Ishikawa (cell line): ENCODE measurements at regions not wholly inside any gene's neighbourhood (a gene's known extent, or its start where the extent isn't known, plus 50 kb on each side); places are given as distances from the start of the nearest gene placed in this dataset.

Experiments
- CEBPB ChIP-seq: IDR thresholded peaks from 2 replicates; pipeline ENCODE4 v1.6.1; 2012
- EP300 ChIP-seq: IDR thresholded peaks from 2 replicates; pipeline ENCODE4 v1.6.1; 2012; ENCODE audit warnings: borderline replicate concordance
- FOXM1 ChIP-seq: IDR thresholded peaks from 2 replicates; pipeline ENCODE4 v1.6.1; 2012; ENCODE audit warnings: low read depth, borderline replicate concordance
- NFIC ChIP-seq: IDR thresholded peaks from 2 replicates; pipeline ENCODE4 v1.6.1; 2012
- RAD21 ChIP-seq: IDR thresholded peaks from 2 replicates; pipeline ENCODE4 v1.6.1; 2012; ENCODE audit warnings: low read depth
- TAF1 ChIP-seq: IDR thresholded peaks from 2 replicates; pipeline ENCODE4 v1.6.1; 2012; ENCODE audit warnings: low read depth, mild to moderate bottlenecking
- TEAD4 ChIP-seq: IDR thresholded peaks from 2 replicates; pipeline ENCODE4 v1.6.1; 2012
- YY1 ChIP-seq: IDR thresholded peaks from 2 replicates; pipeline ENCODE4 v1.6.1; 2012; ENCODE audit warnings: low read depth
- TF ChIP-seq, protein P1 (sequence below): IDR thresholded peaks from 2 replicates; pipeline ENCODE4 v1.6.1; 2012
- TF ChIP-seq, protein P2 (sequence below): IDR thresholded peaks from 2 replicates; pipeline ENCODE4 v1.6.1; 2012; ENCODE audit warnings: low read depth, mild to moderate bottlenecking
- TF ChIP-seq, protein P3 (sequence below): IDR thresholded peaks from 2 replicates; pipeline ENCODE4 v1.6.1; 2012

DNA sequence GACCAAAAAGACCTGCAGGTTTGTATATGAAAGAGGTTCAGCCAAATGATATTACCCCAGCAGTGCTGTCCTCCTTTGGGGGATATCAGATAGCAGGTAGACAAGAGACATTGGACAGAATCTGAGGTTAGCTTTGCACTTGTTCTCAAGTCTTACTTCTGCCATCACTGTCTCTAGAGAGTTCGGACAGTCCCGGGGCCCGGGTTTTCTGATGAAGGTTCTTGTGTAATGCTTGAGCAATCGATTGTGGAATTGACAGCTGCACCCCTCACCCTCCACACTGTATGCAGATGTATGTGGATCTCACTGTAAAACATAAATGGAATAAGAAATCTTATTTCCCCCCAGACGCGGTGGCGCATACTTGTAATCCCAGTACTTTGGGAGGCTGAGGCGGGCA lies 56.2 kb upstream of the MORC3 start:
- TF ChIP-seq NFIC (no peak), TEAD4 (no peak), RAD21 (no peak), TAF1 (no peak), YY1 (no peak), EP300 (no peak), CEBPB (no peak), FOXM1 (no peak)
- TF ChIP-seq, protein P1, sequence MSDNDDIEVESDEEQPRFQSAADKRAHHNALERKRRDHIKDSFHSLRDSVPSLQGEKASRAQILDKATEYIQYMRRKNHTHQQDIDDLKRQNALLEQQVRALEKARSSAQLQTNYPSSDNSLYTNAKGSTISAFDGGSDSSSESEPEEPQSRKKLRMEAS = no peak
- TF ChIP-seq, protein P2, sequence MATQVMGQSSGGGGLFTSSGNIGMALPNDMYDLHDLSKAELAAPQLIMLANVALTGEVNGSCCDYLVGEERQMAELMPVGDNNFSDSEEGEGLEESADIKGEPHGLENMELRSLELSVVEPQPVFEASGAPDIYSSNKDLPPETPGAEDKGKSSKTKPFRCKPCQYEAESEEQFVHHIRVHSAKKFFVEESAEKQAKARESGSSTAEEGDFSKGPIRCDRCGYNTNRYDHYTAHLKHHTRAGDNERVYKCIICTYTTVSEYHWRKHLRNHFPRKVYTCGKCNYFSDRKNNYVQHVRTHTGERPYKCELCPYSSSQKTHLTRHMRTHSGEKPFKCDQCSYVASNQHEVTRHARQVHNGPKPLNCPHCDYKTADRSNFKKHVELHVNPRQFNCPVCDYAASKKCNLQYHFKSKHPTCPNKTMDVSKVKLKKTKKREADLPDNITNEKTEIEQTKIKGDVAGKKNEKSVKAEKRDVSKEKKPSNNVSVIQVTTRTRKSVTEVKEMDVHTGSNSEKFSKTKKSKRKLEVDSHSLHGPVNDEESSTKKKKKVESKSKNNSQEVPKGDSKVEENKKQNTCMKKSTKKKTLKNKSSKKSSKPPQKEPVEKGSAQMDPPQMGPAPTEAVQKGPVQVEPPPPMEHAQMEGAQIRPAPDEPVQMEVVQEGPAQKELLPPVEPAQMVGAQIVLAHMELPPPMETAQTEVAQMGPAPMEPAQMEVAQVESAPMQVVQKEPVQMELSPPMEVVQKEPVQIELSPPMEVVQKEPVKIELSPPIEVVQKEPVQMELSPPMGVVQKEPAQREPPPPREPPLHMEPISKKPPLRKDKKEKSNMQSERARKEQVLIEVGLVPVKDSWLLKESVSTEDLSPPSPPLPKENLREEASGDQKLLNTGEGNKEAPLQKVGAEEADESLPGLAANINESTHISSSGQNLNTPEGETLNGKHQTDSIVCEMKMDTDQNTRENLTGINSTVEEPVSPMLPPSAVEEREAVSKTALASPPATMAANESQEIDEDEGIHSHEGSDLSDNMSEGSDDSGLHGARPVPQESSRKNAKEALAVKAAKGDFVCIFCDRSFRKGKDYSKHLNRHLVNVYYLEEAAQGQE = no peak
- TF ChIP-seq, protein P3, sequence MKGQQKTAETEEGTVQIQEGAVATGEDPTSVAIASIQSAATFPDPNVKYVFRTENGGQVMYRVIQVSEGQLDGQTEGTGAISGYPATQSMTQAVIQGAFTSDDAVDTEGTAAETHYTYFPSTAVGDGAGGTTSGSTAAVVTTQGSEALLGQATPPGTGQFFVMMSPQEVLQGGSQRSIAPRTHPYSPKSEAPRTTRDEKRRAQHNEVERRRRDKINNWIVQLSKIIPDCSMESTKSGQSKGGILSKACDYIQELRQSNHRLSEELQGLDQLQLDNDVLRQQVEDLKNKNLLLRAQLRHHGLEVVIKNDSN = no peak
